ENCODE measurements at regions not wholly inside any gene's neighbourhood (a gene's known extent, or its start where the extent isn't known, plus 50 kb on each side); places are given as distances from the start of the nearest gene placed in this dataset.
"Not testable (repeated sequence)": the region's sequence is repeated elsewhere in the genome, so short reads cannot be mapped to it uniquely, and the experiment has no call there.

DNA sequence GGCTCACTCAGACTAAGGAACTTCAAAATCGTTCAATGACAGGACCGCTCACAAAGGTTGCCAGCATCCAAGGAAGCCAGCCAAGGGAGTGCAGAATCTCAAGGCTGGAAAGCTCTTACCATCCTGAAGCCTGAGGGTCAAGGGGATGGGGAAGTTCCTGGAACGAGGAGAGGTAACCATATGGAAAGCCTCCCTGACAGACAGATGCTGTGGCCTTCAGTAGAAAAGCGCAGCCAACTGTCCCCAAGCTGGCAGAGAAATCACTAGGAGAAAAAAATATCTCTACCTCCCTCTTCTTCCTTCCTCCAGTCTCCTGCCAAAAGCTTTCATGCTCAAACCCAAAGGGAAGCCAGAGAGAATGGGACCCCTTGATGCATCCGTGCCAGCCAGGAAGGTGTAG is 90.5 kb upstream of the RANBP3L start:
- no peak for DNase-seq

DNA sequence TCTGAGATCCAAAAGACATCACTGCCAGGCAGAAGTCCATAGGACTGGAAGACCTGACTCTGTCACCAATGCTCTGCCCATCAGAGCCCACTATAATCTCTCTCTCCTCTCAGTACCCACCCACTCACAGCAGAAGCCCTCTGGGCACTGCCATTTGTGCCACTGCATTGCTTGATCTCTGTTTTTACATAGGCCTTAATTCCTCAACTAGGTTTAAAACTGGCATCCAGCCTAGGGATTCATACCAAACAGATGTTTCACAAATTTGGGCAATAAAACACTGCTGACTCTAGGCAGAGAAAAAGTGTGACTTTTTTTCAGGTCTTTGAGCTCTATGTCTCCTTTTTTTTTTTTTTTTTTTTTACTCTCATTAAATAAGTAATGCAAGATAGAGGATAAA is 91.1 kb upstream of the RANBP3L start:
- no peak for DNase-seq

GRCh38 chr5:36393656-36394428 is 92.1 kb upstream of the RANBP3L start:
- no peak for DNase-seq

GRCh38 chr5:36395260-36395659 is 93.6 kb upstream of the RANBP3L start:
- DNase-seq, result no peak

DNA sequence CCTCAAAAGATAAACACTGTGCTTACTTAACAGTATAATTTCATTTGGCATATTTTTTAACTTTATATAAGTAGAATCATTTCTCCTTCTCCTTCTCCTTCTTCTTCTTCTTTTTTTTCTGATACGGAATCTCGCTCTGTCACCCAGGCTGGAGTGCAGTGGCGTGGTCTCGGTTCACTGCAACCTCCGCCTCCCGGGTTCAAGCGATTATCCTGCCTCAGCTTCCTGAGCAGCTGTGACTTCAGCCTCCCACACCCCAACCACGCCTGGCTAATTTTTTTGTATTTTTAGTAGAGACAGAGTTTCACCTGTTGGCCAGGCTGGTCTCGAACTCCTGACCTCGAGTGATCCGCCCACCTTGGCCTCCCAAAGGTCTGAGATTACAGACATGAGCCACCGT is 94.2 kb upstream of the RANBP3L start:
- DNase-seq, result not testable (repeated sequence)

DNA sequence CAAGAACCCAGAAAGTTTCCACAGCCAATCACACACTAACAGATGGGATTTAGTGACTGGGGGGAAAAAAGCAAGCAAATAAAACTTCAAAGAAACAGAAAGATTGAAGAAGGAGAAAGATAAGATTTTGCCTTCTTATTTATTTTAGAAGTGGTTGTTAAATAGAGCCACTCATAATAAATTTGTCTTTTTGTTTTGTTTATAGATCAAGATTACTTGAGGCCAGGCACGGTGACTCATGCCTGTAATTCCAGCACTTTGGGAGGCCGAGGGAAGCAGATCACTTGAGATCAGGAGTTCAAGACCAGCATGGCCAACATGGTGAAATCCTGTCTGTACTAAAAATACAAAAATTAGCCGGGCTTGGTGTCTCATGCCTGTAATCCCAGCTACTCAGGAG is 94.9 kb upstream of the RANBP3L start:
- no peak for DNase-seq

- DNase-seq, result no peak
Measured at GRCh38 chr5:36397901-36398536, 96.3 kb upstream of the RANBP3L start.

GRCh38 chr5:36402512-36402906 is 100.8 kb upstream of the RANBP3L start:
- DNase-seq, result no peak

- no peak for DNase-seq
Measured at GRCh38 chr5:36403632-36404311, 102.1 kb upstream of the RANBP3L start.

GRCh38 chr5:36406023-36406422 is 104.3 kb upstream of the RANBP3L start:
- no peak for DNase-seq

DNA sequence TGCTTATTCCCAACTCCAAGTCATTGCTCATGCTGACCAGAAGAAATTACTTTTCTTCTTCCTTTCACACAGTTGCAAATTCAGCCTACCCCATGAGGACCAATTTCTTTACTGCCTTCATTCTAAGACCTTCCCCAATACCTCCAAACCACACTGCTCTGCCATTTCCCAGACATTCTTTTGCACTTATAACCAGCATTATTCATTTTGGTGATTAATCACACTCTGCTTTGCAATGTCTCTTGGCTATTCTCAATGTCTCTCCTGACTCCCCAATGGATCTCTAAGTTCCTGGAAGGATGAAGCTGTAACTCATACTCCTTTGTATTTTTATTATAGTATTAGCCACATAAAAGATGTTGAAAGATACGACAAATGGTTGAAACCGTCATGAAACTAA is 105.7 kb upstream of the RANBP3L start:
- no peak for DNase-seq

- not testable (repeated sequence) for DNase-seq
Measured at GRCh38 chr5:36409711-36410110, 108.0 kb upstream of the RANBP3L start.

GRCh38 chr5:36410672-36411071 is 109.0 kb upstream of the RANBP3L start:
- not testable (repeated sequence) for DNase-seq

- DNase-seq, result no peak
Measured at GRCh38 chr5:36414869-36415282, 113.2 kb upstream of the RANBP3L start.

DNA sequence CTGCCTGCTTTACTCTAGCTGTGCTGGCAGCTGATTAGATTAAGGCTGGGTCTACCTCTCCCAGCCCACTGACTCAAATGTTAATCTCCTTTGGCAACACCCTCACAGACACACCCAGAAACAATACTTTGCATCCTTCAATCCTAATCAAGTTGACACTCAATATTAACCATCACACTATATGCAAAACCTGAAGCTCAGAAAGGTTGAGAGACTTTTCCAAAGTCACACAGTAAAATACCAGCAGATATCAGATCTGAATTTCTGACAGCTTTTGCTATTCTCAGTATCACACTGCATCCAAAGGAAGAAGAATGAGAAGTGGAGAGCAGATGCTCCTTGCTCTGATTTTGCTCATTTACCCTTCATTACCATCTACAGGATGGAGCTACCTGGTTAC is 114.9 kb upstream of the RANBP3L start:
- no peak for DNase-seq

GRCh38 chr5:36417221-36417620 is 115.5 kb upstream of the RANBP3L start:
- DNase-seq, result no peak

GRCh38 chr5:36417668-36418067 is 116.0 kb upstream of the RANBP3L start:
- no peak for DNase-seq

- DNase-seq, result no peak
Measured at GRCh38 chr5:36418152-36418979, 116.7 kb upstream of the RANBP3L start.

DNA sequence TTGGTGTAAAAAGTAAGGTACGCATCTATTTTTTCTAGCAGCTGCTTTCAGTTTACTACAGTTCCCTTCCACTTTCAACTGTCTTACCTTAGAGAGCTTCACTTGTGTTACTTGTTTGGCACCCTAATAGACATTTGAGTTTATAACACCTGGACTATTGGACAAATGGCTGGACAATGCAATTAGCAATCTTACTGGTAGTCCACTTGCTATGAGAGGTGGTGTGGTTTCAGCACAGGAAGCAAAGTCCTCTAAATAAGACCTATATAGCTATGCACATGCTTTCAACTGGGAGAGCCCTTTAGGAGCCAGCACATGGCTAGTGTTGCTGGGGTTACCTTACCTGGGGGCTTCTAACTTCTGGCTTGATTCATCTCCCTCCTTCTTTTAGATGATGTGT is 119.6 kb upstream of the RANBP3L start:
- no peak for DNase-seq

DNA sequence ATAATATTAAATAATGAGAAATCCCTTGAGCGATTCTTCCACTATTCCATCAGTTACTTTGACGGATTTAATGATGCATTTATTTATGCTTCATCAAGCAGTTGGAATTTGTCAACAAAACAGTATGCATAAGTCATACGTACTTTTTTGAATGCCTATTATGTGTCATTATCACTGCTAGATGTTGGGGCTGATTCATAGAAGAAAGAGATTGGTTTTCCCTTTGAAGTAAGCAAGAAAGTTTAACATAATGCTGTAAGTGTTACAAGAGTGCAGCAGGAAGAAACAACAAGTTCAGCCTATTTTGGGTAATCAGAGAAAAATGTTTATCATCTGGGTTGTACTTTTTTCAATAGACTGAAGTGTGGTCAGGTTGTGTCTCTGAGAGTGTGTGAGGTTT is 121.2 kb upstream of the RANBP3L start:
- DNase-seq, result no peak

DNA sequence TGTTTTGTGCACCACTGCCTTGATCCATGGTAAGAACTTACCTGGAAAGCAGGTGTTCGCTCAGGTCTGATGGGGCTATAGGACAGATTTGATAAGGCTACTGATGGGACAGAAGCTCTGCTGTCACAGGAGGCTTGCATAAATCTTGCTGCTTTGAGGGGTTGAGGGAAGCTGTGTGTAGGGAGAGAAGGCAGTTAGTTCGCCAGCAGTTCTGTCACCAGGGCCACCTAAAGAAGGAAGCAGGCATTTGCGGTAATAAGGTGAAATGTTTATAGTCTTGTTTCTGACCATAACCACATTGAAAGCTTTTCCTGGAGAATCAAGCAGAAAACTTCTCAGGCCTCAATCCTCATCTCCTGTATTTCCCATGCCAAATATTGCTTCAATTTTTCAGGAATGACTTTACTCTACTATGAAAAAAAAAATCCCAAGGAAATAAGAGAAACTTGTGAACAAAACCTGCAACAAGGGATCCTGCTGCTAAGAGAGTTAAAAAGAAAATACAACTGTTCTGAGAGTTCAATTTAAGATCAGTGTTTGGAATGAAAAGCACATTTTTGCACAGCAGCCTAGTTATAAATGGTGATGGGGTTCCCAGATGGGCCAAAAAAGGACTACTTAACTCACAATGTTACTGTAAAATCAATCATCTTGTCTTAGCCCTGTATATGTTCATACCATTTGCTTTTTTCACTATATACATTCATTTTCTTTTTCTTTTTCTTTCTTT is 122.0 kb upstream of the RANBP3L start:
- no peak for DNase-seq

DNA sequence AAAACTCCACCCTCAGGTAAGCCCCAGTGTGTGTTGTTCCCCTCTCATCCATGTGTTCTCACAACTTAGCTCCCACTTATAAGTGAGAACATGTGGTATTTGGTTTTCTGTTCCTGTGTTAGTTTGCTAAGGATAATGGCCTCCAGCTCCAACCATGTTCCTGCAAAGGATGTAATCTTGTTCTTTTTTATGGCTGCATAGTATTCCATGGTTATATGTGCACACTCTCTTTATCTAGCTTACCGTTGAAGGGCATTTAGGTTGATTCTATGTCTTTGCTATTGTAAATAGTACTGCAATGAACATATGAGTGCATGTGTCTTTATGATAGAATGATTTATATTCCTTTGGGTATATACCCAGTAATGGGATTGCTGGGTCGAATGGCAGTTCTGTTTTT is 124.4 kb upstream of the RANBP3L start:
- DNase-seq, result not testable (repeated sequence)

DNA sequence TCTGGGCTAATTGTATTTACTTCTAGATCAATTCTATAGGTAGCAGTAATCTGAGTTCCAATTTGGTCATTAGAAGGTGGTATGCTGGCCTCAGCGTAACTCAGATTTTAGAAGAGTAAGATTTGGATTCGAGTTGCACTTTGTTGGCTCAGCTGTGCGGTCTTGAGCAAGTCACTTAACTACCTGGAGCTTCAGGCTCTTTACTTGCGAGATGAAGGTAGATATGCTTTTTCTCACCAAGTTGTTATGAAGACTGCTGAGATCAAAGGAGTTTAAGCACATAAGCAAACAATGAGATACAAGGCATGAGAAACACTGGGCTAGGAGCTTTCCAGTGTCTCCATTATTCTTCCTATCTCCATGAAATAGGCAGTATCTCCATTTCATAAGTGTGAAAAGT is 133.8 kb upstream of the RANBP3L start:
- DNase-seq, result no peak
